ENCODE measurements at regions not wholly inside any gene's neighbourhood (a gene's known extent, or its start where the extent isn't known, plus 50 kb on each side); places are given as distances from the start of the nearest gene placed in this dataset.

DNA sequence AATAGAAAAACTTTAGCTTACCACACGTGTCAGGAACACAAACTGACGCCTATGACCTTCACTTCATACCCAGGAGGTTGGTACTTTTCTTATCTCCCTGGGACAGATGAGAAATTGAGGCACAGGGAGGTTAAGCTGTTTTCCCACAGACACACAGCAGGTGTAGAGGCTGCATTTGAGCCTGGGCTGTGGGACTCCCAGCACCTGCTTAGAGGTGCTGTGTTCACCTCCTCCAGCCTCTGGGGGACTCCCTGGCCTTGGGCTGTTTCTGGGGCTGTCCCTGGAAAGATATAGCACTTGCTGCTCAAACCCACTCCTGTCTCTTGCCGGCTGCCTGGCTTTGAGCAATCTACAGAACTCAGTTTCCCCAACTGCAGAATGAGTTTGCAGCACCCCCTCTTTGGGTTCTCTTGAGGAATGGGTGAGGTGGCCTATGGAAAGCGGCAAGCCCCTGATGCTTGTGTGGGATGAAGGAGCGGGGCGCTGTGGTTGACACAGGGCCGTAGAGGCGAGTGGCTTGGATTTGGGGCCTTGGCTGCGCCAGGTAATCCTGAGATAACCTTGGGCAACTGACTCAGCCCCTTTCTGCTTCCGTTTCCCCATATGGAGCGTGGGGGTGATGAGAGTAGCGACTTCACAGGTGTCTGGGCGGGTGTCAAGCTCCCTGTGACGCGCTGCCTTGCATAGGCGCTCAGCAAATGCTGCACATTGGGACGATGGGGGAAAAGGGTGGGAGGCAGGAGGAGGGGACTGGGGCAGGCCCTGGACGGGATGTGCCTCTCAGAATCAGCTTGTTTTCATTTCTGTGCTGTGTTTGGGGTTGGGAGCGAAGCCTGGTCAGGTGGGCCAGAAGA lies 104.5 kb upstream of the CIBAR2 start:
- no peak for TF ChIP-seq EZH2 (IDR thresholded peaks at IDR 0.05)
- TF ChIP-seq POLR2AphosphoS5 (IDR thresholded peaks at IDR 0.05; ENCODE audit: borderline replicate concordance, low read depth, low read length) = no peak
